ENCODE measurements at regions not wholly inside any gene's neighbourhood (a gene's known extent, or its start where the extent isn't known, plus 50 kb on each side); places are given as distances from the start of the nearest gene placed in this dataset.

DNA sequence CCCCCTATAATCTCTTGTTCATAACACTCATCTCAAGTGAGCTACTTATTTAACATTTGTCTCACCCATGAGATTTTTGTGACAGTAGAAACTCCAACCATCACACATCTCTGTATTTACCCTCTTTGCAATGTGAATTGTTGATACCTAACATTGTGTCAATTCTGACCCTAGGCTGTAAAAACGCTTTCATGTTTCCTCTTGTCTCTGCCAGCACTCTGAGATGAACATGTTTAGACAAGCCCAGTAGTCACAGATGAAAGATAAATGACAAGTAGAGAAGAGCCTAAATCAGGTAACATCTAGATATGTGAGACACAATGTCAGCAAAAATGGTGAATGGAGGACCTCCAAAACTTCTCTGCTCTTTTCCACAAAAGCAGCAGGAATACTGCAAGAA, 1254.5 kb upstream of the GOT2 start:
- Histone ChIP-seq H3K27ac (ENCODE audit: low read depth, low read length) (no peak overlapping the region), H3K4me3 (ENCODE audit: insufficient read depth, low read length, poor library complexity, severe bottlenecking) (no peak overlapping the region), H3K36me3 (ENCODE audit: low read length) (no peaks in the 10 kb centered on the region), H3K79me2 (ENCODE audit: insufficient read depth, low read length) (no peaks in the 10 kb centered on the region), H3K9me2 (replicated peaks; ENCODE audit: insufficient read depth, low read length) (no peaks in the 10 kb centered on the region), H2AFZ (ENCODE audit: low read depth, low read length, severe bottlenecking) (no peak overlapping the region), H3K27me3 (ENCODE audit: low read length) (no peaks in the 10 kb centered on the region), H4K20me1 (ENCODE audit: low read depth, low read length) (no peaks in the 10 kb centered on the region), H3F3A (ENCODE audit: insufficient read depth) (no peaks in the 10 kb centered on the region), H3K9me3 (ENCODE audit: insufficient read depth, low read length) (no peaks in the 10 kb centered on the region), H3K4me2 (ENCODE audit: low read depth, low read length, poor library complexity, severe bottlenecking) (no peak overlapping the region), H3K9ac (ENCODE audit: low read length) (no peak overlapping the region)
- TF ChIP-seq, protein P1, sequence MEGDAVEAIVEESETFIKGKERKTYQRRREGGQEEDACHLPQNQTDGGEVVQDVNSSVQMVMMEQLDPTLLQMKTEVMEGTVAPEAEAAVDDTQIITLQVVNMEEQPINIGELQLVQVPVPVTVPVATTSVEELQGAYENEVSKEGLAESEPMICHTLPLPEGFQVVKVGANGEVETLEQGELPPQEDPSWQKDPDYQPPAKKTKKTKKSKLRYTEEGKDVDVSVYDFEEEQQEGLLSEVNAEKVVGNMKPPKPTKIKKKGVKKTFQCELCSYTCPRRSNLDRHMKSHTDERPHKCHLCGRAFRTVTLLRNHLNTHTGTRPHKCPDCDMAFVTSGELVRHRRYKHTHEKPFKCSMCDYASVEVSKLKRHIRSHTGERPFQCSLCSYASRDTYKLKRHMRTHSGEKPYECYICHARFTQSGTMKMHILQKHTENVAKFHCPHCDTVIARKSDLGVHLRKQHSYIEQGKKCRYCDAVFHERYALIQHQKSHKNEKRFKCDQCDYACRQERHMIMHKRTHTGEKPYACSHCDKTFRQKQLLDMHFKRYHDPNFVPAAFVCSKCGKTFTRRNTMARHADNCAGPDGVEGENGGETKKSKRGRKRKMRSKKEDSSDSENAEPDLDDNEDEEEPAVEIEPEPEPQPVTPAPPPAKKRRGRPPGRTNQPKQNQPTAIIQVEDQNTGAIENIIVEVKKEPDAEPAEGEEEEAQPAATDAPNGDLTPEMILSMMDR (IDR thresholded peaks at IDR 0.05; ENCODE audit: insufficient read depth, low read length, poor library complexity, severe bottlenecking): no peak
- no peak for TF ChIP-seq EZH2phosphoT487 (conservative IDR thresholded peaks at IDR 0.05; ENCODE audit: low read length)

- TF ChIP-seq EZH2phosphoT487 (conservative IDR thresholded peaks at IDR 0.05; ENCODE audit: low read length): no peak
- TF ChIP-seq, protein P1 (IDR thresholded peaks at IDR 0.05; ENCODE audit: insufficient read depth, low read length, poor library complexity, severe bottlenecking): no peak
- H3K27ac ChIP-seq (ENCODE audit: low read depth, low read length): no peak overlapping the region
- no peaks in the 10 kb centered on the region for H3K79me2 ChIP-seq (ENCODE audit: insufficient read depth, low read length)
- no peak overlapping the region for H3K9ac ChIP-seq (ENCODE audit: low read length)
- no peaks in the 10 kb centered on the region for H3K36me3 ChIP-seq (ENCODE audit: low read length)
- no peak overlapping the region for H2AFZ ChIP-seq (ENCODE audit: low read depth, low read length, severe bottlenecking)
- no peaks in the 10 kb centered on the region for H3K9me2 ChIP-seq (replicated peaks; ENCODE audit: insufficient read depth, low read length)
- H3F3A ChIP-seq (ENCODE audit: insufficient read depth): no peaks in the 10 kb centered on the region
- no peak overlapping the region for H3K4me2 ChIP-seq (ENCODE audit: low read depth, low read length, poor library complexity, severe bottlenecking)
- H4K20me1 ChIP-seq (ENCODE audit: low read depth, low read length): no peaks in the 10 kb centered on the region
- no peaks in the 10 kb centered on the region for H3K27me3 ChIP-seq (ENCODE audit: low read length)
- no peaks in the 10 kb centered on the region for H3K9me3 ChIP-seq (ENCODE audit: insufficient read depth, low read length)
- H3K4me3 ChIP-seq (ENCODE audit: insufficient read depth, low read length, poor library complexity, severe bottlenecking): no peak overlapping the region
Measured at GRCh38 chr16:59975953-59976352, 1241.8 kb upstream of the GOT2 start.

DNA sequence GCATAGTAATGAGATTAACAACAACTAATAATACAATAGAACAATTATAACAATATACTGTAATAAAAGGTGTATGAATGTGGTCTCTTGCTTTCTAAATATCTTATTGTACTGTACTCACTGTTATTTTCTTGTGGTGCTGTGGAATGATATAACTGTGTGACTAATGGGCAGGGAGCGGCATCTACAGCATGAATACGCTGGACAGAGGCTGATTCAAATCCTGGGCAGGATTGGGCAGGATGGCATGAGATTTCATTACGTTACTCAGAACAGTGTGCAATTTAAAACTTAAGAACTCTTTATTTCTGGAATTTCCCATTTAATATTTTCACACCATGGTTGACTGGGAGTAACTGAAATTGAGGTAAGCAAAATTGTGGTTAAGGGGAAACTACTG, 1239.8 kb upstream of the GOT2 start:
- H3K4me3 ChIP-seq (ENCODE audit: insufficient read depth, low read length, poor library complexity, severe bottlenecking): no peak overlapping the region

More for the DNA sequence above, 1239.8 kb upstream of the GOT2 start:
- Histone ChIP-seq H3K79me2 (ENCODE audit: insufficient read depth, low read length) (no peaks in the 10 kb centered on the region), H2AFZ (ENCODE audit: low read depth, low read length, severe bottlenecking) (no peak overlapping the region), H3K9ac (ENCODE audit: low read length) (no peak overlapping the region), H3K27me3 (ENCODE audit: low read length) (no peaks in the 10 kb centered on the region), H3K4me2 (ENCODE audit: low read depth, low read length, poor library complexity, severe bottlenecking) (no peak overlapping the region), H3K27ac (ENCODE audit: low read depth, low read length) (no peak overlapping the region), H3K9me3 (ENCODE audit: insufficient read depth, low read length) (no peaks in the 10 kb centered on the region), H4K20me1 (ENCODE audit: low read depth, low read length) (no peaks in the 10 kb centered on the region), H3K9me2 (replicated peaks; ENCODE audit: insufficient read depth, low read length) (no peaks in the 10 kb centered on the region), H3F3A (ENCODE audit: insufficient read depth) (no peaks in the 10 kb centered on the region), H3K36me3 (ENCODE audit: low read length) (no peaks in the 10 kb centered on the region)
- TF ChIP-seq, protein P1 (IDR thresholded peaks at IDR 0.05; ENCODE audit: insufficient read depth, low read length, poor library complexity, severe bottlenecking): no peak
- TF ChIP-seq EZH2phosphoT487 (conservative IDR thresholded peaks at IDR 0.05; ENCODE audit: low read length): no peak

Measured in SU-DHL-6 (cell line).